Posterior cingulate gyrus (tissue), 11 donors: ENCODE measurements at regions not wholly inside any gene's neighbourhood (a gene's known extent, or its start where the extent isn't known, plus 50 kb on each side); places are given as distances from the start of the nearest gene placed in this dataset.

ENCODE experiments used
- DNase-seq, 10 donors: peaks; one replicate each; pipeline versions ENCODE4 v3.0.0 to v3.0.0-alpha.2; 2020 to 2021; ENCODE audit warnings: mixed read lengths in 3 of 10
- intact Hi-C: fragments of 100-400 bp; cut with DNase I; formaldehyde crosslinking; loops from one replicate; pipeline ENCODE4 v1.15.1; 2023

GRCh38 chr17:79508291-79508716 lies 102.5 kb downstream of the RBFOX3 start:
- intact Hi-C loops = no loop called here
- DNase-seq = peak in 3 of 10 donors; percentile 76 to 87 (median 87)

- DNase-seq = peak in 2 of 10 donors; percentile 42 to 55
- intact Hi-C loops = no loop called here
Observed at GRCh38 chr17:79506955-79507354, 103.9 kb downstream of the RBFOX3 start.

GRCh38 chr17:79506150-79506870 lies 104.5 kb downstream of the RBFOX3 start:
- DNase-seq = peak in 2 of 10 donors; percentile 58 to 65
- intact Hi-C loops = no loop called here

- DNase-seq = no peak
- intact Hi-C loops = no loop called here
Observed at GRCh38 chr17:79505199-79505598, 105.7 kb downstream of the RBFOX3 start.

GRCh38 chr17:79504181-79504605 lies 106.7 kb downstream of the RBFOX3 start:
- DNase-seq = peak in 7 of 10 donors; percentile 37 to 94 (median 74)
- intact Hi-C loops = no loop called here

GRCh38 chr17:79503126-79503839 lies 107.6 kb downstream of the RBFOX3 start:
- DNase-seq = peak in 2 of 10 donors; percentile 52 to 58
- intact Hi-C loops = no loop called here

GRCh38 chr17:79501910-79502309 lies 108.9 kb downstream of the RBFOX3 start:
- intact Hi-C loops = no loop called here
- no peak for DNase-seq

GRCh38 chr17:79500745-79501618 lies 109.9 kb downstream of the RBFOX3 start:
- intact Hi-C loops = no loop called here

GRCh38 chr17:79498854-79499253 lies 112.0 kb downstream of the RBFOX3 start:
- no peak for DNase-seq
- intact Hi-C loops = no loop called here

More at GRCh38 chr17:79500745-79501618, 109.9 kb downstream of the RBFOX3 start:
- peak in 1 of 10 donors; percentile 70 for DNase-seq

- intact Hi-C loops = no loop called here
- DNase-seq = no peak
Observed at GRCh38 chr17:79497777-79498348, 113.0 kb downstream of the RBFOX3 start.

- DNase-seq = no peak
- intact Hi-C loops = no loop called here
Observed at GRCh38 chr17:79496422-79497005, 114.3 kb downstream of the RBFOX3 start.

- no peak for DNase-seq
- intact Hi-C loops = no loop called here
Observed at GRCh38 chr17:79495665-79496064, 115.2 kb downstream of the RBFOX3 start.

GRCh38 chr17:79491006-79491405 lies 119.8 kb downstream of the RBFOX3 start:
- intact Hi-C loops = no loop called here
- DNase-seq = no peak

GRCh38 chr17:79490530-79490929 lies 120.3 kb downstream of the RBFOX3 start:
- DNase-seq = no peak
- intact Hi-C loops = no loop called here

GRCh38 chr17:79487149-79487548 lies 123.7 kb downstream of the RBFOX3 start:
- DNase-seq = no peak
- intact Hi-C loops = no loop called here

GRCh38 chr17:79485991-79486390 lies 124.9 kb downstream of the RBFOX3 start:
- peak in 1 of 10 donors; percentile 60 for DNase-seq
- intact Hi-C loops = no loop called here

- peak in 1 of 10 donors; percentile 68 for DNase-seq
- intact Hi-C loops = no loop called here
Observed at GRCh38 chr17:79485419-79485985, 125.3 kb downstream of the RBFOX3 start.

- DNase-seq = peak in 1 of 10 donors; percentile 80
- intact Hi-C loops = no loop called here
Observed at GRCh38 chr17:79484600-79485418, 126.0 kb downstream of the RBFOX3 start.

- no peak for DNase-seq
Observed at GRCh38 chr17:79483842-79484241, 127.0 kb downstream of the RBFOX3 start.

More at GRCh38 chr17:79483842-79484241, 127.0 kb downstream of the RBFOX3 start:
- intact Hi-C loops = no loop called here
